ENCODE measurements at regions not wholly inside any gene's neighbourhood (a gene's known extent, or its start where the extent isn't known, plus 50 kb on each side); places are given as distances from the start of the nearest gene placed in this dataset.
A peak's percentile ranks its signal among the peaks of the same experiment; 100 is the strongest.

DNA sequence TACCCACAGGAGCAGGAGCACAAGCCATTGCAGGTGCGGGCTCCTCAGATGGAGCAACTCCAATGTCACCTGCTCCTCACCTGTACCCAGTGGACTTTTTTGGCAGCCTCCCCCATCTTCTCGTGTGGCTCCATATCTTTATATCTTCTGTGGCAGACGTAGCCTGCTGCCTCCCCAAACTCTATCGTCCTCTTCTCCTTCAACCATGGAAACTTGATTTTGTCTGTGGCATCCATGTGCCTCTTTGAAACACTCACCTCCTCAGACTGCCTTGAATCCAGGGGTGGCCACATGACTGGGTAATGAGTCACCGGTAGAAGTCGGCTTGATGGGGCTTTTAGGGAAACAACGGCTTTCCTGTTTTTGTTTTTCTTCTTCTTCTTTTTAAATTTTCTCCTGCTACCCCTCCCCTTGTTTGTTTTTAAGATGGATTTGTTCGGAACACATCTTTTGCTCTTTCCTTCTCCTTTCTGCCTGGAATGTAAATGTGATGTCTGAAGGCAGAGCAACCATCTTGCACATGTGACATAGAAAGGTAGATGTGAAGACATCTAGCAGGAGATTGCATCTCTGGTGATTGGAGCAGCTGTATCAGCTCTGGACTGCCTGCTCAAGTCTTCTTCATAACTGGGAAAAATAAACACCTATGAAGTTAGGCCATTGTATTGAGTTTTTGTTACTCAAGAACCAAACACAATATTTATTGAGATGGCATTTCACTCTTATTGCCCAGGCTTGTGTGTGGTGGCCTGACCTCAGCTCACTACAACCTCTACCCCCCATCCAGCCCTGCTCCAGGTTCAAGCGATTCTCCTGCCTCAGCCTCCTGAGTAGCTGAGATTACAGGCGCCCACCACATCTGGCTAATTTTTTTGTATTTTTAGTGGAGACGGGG is 69.9 kb upstream of the DDR1 start (continued):
- TF ChIP-seq, protein P1, sequence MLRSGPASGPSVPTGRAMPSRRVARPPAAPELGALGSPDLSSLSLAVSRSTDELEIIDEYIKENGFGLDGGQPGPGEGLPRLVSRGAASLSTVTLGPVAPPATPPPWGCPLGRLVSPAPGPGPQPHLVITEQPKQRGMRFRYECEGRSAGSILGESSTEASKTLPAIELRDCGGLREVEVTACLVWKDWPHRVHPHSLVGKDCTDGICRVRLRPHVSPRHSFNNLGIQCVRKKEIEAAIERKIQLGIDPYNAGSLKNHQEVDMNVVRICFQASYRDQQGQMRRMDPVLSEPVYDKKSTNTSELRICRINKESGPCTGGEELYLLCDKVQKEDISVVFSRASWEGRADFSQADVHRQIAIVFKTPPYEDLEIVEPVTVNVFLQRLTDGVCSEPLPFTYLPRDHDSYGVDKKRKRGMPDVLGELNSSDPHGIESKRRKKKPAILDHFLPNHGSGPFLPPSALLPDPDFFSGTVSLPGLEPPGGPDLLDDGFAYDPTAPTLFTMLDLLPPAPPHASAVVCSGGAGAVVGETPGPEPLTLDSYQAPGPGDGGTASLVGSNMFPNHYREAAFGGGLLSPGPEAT (IDR thresholded peaks at IDR 0.05; ENCODE audit: low read depth), result peak; percentile 60; the same call in 1 of the 2 replicates
- TF ChIP-seq CBX5 (IDR thresholded peaks at IDR 0.05; ENCODE audit: low read depth), result no peak
- TF ChIP-seq KLF5 (IDR thresholded peaks at IDR 0.05; ENCODE audit: partially characterized antibody), result no peak
- TF ChIP-seq, protein P2, sequence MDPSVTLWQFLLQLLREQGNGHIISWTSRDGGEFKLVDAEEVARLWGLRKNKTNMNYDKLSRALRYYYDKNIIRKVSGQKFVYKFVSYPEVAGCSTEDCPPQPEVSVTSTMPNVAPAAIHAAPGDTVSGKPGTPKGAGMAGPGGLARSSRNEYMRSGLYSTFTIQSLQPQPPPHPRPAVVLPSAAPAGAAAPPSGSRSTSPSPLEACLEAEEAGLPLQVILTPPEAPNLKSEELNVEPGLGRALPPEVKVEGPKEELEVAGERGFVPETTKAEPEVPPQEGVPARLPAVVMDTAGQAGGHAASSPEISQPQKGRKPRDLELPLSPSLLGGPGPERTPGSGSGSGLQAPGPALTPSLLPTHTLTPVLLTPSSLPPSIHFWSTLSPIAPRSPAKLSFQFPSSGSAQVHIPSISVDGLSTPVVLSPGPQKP (IDR thresholded peaks at IDR 0.05; ENCODE audit: low read depth, low read length), result no peak
- TF ChIP-seq, protein P3, sequence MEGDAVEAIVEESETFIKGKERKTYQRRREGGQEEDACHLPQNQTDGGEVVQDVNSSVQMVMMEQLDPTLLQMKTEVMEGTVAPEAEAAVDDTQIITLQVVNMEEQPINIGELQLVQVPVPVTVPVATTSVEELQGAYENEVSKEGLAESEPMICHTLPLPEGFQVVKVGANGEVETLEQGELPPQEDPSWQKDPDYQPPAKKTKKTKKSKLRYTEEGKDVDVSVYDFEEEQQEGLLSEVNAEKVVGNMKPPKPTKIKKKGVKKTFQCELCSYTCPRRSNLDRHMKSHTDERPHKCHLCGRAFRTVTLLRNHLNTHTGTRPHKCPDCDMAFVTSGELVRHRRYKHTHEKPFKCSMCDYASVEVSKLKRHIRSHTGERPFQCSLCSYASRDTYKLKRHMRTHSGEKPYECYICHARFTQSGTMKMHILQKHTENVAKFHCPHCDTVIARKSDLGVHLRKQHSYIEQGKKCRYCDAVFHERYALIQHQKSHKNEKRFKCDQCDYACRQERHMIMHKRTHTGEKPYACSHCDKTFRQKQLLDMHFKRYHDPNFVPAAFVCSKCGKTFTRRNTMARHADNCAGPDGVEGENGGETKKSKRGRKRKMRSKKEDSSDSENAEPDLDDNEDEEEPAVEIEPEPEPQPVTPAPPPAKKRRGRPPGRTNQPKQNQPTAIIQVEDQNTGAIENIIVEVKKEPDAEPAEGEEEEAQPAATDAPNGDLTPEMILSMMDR (IDR thresholded peaks at IDR 0.05 in 2 of 3, conservative IDR thresholded peaks at IDR 0.05 in 1 of 3; ENCODE audit: control insufficient read depth in 2 of 3, extremely low read depth in 1 of 3, insufficient read depth in 1 of 3, low read depth in 3 of 3, low read length in 3 of 3), result no peak
- no peak for TF ChIP-seq MYC (IDR thresholded peaks at IDR 0.05; ENCODE audit: insufficient read depth, insufficient read length, insufficient replicate concordance, low read length, severe bottlenecking)
- TF ChIP-seq ESRRA (IDR thresholded peaks at IDR 0.05; ENCODE audit: low read length), result no peak
- TF ChIP-seq ASH2L (IDR thresholded peaks at IDR 0.05; ENCODE audit: borderline replicate concordance, low read depth), result no peak
- TF ChIP-seq JUNB (IDR thresholded peaks at IDR 0.05), result peak; percentile 29; the same call in 1 of the 2 replicates
- TF ChIP-seq JUND (IDR thresholded peaks at IDR 0.05; ENCODE audit: low read depth, low read length), result no peak
- TF ChIP-seq, protein P4, sequence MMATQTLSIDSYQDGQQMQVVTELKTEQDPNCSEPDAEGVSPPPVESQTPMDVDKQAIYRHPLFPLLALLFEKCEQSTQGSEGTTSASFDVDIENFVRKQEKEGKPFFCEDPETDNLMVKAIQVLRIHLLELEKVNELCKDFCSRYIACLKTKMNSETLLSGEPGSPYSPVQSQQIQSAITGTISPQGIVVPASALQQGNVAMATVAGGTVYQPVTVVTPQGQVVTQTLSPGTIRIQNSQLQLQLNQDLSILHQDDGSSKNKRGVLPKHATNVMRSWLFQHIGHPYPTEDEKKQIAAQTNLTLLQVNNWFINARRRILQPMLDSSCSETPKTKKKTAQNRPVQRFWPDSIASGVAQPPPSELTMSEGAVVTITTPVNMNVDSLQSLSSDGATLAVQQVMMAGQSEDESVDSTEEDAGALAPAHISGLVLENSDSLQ (IDR thresholded peaks at IDR 0.05), result no peak
- no peak for TF ChIP-seq MEF2B (IDR thresholded peaks at IDR 0.05; ENCODE audit: partially characterized antibody, poor library complexity, severe bottlenecking)
- no peak for TF ChIP-seq EED (IDR thresholded peaks at IDR 0.05; ENCODE audit: low read depth)
- no peak for TF ChIP-seq PBX3 (IDR thresholded peaks at IDR 0.05; ENCODE audit: insufficient replicate concordance, low read depth, low read length)
- TF ChIP-seq CBX3 (IDR thresholded peaks at IDR 0.05; ENCODE audit: borderline replicate concordance, low read depth), result no peak
- no peak for TF ChIP-seq ZBED1 (IDR thresholded peaks at IDR 0.05; ENCODE audit: borderline replicate concordance)
- no peak for TF ChIP-seq IKZF1 (conservative IDR thresholded peaks at IDR 0.05)
- TF ChIP-seq NR2F1 (conservative IDR thresholded peaks at IDR 0.05), result no peak
- no peak for TF ChIP-seq KAT2A (conservative IDR thresholded peaks at IDR 0.05; ENCODE audit: control insufficient read depth, low read depth, low read length)
- TF ChIP-seq POU2F2 (IDR thresholded peaks at IDR 0.05; ENCODE audit: borderline replicate concordance, low read depth, low read length), result no peak

All from GM12878 (cell line).